GM06990 (cell line): ENCODE measurements at regions not wholly inside any gene's neighbourhood (a gene's known extent, or its start where the extent isn't known, plus 50 kb on each side); places are given as distances from the start of the nearest gene placed in this dataset.

Source experiments
- DNase-seq: peaks from one replicate; pipeline ENCODE4 v3.0.0-alpha.2; 2011; ENCODE audit not compliant: insufficient read length; ENCODE audit errors: extremely low read depth
- H3K27me3 ChIP-seq: replicated peaks from 2 replicates; pipeline ENCODE4 v1.6.0; 2011; ENCODE audit warnings: low read length; ENCODE audit not compliant: control insufficient read depth, insufficient read depth
- H3K36me3 ChIP-seq: 2 replicates; pipeline ENCODE4 v1.5.1; 2011; ENCODE audit warnings: low read length; ENCODE audit not compliant: control insufficient read depth, insufficient read depth
- H3K4me3 ChIP-seq: replicated peaks from 2 replicates; pipeline ENCODE4 v1.5.1; 2011; ENCODE audit warnings: low read depth, mild to moderate bottlenecking, control low read depth, low read length
- CTCF ChIP-seq: IDR thresholded peaks from 2 replicates; pipeline ENCODE4 v1.5.1; 2011; ENCODE audit warnings: low read length, control low read depth, mild to moderate bottlenecking, inconsistent platforms; ENCODE audit not compliant: insufficient read depth, poor library complexity, severe bottlenecking

GRCh38 chr7:106595922-106596321, 65.0 kb downstream of the CCDC71L start:
- Histone ChIP-seq H3K4me3 (no peak overlapping the region), H3K27me3 (no peaks in the 10 kb centered on the region), H3K36me3 (no peaks in the 10 kb centered on the region)
- DNase-seq = no peak
- no peak for TF ChIP-seq CTCF

- Histone ChIP-seq H3K36me3 (no peaks in the 10 kb centered on the region), H3K4me3 (no peak overlapping the region), H3K27me3 (no peaks in the 10 kb centered on the region)
- no peak for TF ChIP-seq CTCF
- DNase-seq = no peak
Measured at GRCh38 chr7:106593028-106593417, 67.9 kb downstream of the CCDC71L start.

GRCh38 chr7:106592282-106593027, 68.5 kb downstream of the CCDC71L start:
- no peak for TF ChIP-seq CTCF

GRCh38 chr7:106591146-106591545, 69.8 kb downstream of the CCDC71L start:
- H3K4me3 ChIP-seq = no peak overlapping the region
- H3K36me3 ChIP-seq = no peaks in the 10 kb centered on the region
- DNase-seq = no peak
- TF ChIP-seq CTCF = no peak
- no peaks in the 10 kb centered on the region for H3K27me3 ChIP-seq

More at GRCh38 chr7:106592282-106593027, 68.5 kb downstream of the CCDC71L start:
- no peak for DNase-seq
- H3K4me3 ChIP-seq = no peak overlapping the region
- H3K27me3 ChIP-seq = no peaks in the 10 kb centered on the region
- no peaks in the 10 kb centered on the region for H3K36me3 ChIP-seq

- no peak overlapping the region for H3K4me3 ChIP-seq
- no peaks in the 10 kb centered on the region for H3K36me3 ChIP-seq
- no peaks in the 10 kb centered on the region for H3K27me3 ChIP-seq
- DNase-seq = no peak
- TF ChIP-seq CTCF = no peak
Measured at GRCh38 chr7:106590209-106590816, 70.6 kb downstream of the CCDC71L start.
